Ovary (tissue), 7 donors: ENCODE measurements at regions not wholly inside any gene's neighbourhood (a gene's known extent, or its start where the extent isn't known, plus 50 kb on each side); places are given as distances from the start of the nearest gene placed in this dataset.

Experiments used
- DNase-seq, 5 donors: peaks; one replicate each; pipeline ENCODE4 v3.0.0-alpha.2; 2019 to 2020
- H3K27ac ChIP-seq, 2 donors: fragments of 200-600 bp; one replicate each; pipeline versions ENCODE4 v1.5.1 to v1.8.0; 2019 to 2022
- H3K27me3 ChIP-seq: fragments of 200-600 bp; one replicate; pipeline ENCODE4 v1.8.0; 2022
- H3K36me3 ChIP-seq: fragments of 200-600 bp; sonication (generic); one replicate; pipeline ENCODE4 v1.5.1; 2019
- H3K4me1 ChIP-seq: one replicate; pipeline ENCODE4 v1.8.1; 2013; ENCODE audit warnings: mild to moderate bottlenecking, moderate library complexity; ENCODE audit not compliant: insufficient read depth
- H3K4me3 ChIP-seq: fragments of 200-600 bp; sonication (generic); one replicate; pipeline ENCODE4 v1.5.1; 2017
- H3K9me3 ChIP-seq, 2 donors: fragments of 200-600 bp in 1 of 2; sonication (generic) in 1 of 2; one replicate each; pipeline versions ENCODE4 v1.5.1 to v1.8.1; 2013 to 2019; ENCODE audit warnings: mild to moderate bottlenecking in 1 of 2, moderate library complexity in 1 of 2
- CTCF ChIP-seq, 3 donors: fragments of 450-650 bp in 2 of 3; fragments of 200-600 bp in 1 of 3; IDR thresholded peaks; one replicate each; pipeline versions ENCODE4 v1.5.1 to v1.8.0; 2016 to 2022; ENCODE audit warnings: antibody characterized with exemption in 3 of 3, mild to moderate bottlenecking in 1 of 3
- EP300 ChIP-seq: sonication (generic); formaldehyde crosslinking; IDR thresholded peaks from one replicate; pipeline ENCODE4 v1.6.1; 2017; ENCODE audit warnings: antibody characterized with exemption
- POLR2A ChIP-seq: fragments of 450-650 bp; IDR thresholded peaks from one replicate; pipeline ENCODE4 v1.6.1; 2017; ENCODE audit warnings: antibody characterized with exemption, mild to moderate bottlenecking, moderate library complexity
- WGBS, 3 donors: extraction: QIAGEN DNeasy Blood & Tissue Kit in 1 of 3; methylation state at CpG; one replicate each; pipeline versions ENCODE4 v1.1.5 to v1.1.7; 2013 to 2017; 5-methylcytosine and 5-hydroxymethylcytosine counted together
- intact Hi-C, 4 donors: fragments of 100-400 bp; cut with DNase I; formaldehyde crosslinking; loops; one replicate each; pipeline versions ENCODE4 v1.11.0 to v1.15.1; 2022 to 2023
- donor health status: DM: no; HTN: no; CAD: no; lungs with moderate emphysema.
- donor health status: DM: no; HTN: no; CAD: no.
- donor health status: Bipolar disorder and iron deficiency.
- donor health status: DM: no; HTN: no; CAD: no.
- donor health status: DM: yes; HTN: yes; CAD: no.

- Histone ChIP-seq H3K9me3 (no peaks in the 10 kb centered on the region), H3K4me1 (no peaks in the 10 kb centered on the region), H3K27me3 (no peaks in the 10 kb centered on the region), H3K36me3 (no peaks in the 10 kb centered on the region), H3K4me3 (no peak overlapping the region), H3K27ac (no peak overlapping the region)
- no peak for DNase-seq
- TF ChIP-seq CTCF (IDR thresholded peaks at IDR 0.05) (no peak), EP300 (no peak), POLR2A (no peak)
- intact Hi-C loops = no loop called here
Observed at GRCh38 chr14:41404126-41404525, 202.6 kb upstream of the LRFN5 start.

GRCh38 chr14:41403360-41403759, 203.3 kb upstream of the LRFN5 start:
- Histone ChIP-seq H3K9me3 (no peaks in the 10 kb centered on the region), H3K4me1 (no peaks in the 10 kb centered on the region), H3K27ac (no peak overlapping the region), H3K36me3 (no peaks in the 10 kb centered on the region), H3K27me3 (no peaks in the 10 kb centered on the region), H3K4me3 (no peak overlapping the region)
- no peak for DNase-seq
- TF ChIP-seq POLR2A (no peak), CTCF (IDR thresholded peaks at IDR 0.05) (no peak), EP300 (no peak)
- intact Hi-C loops = no loop called here

- intact Hi-C loops = no loop called here
- no peak for TF ChIP-seq EP300
- TF ChIP-seq CTCF (IDR thresholded peaks at IDR 0.05) = no peak
- no peak for TF ChIP-seq POLR2A
- Histone ChIP-seq H3K9me3 (no peaks in the 10 kb centered on the region), H3K4me1 (no peaks in the 10 kb centered on the region), H3K4me3 (no peak overlapping the region), H3K27ac (no peak overlapping the region), H3K27me3 (no peaks in the 10 kb centered on the region), H3K36me3 (no peaks in the 10 kb centered on the region)
- no peak for DNase-seq
Observed at GRCh38 chr14:41397926-41398325, 208.8 kb upstream of the LRFN5 start.

DNA sequence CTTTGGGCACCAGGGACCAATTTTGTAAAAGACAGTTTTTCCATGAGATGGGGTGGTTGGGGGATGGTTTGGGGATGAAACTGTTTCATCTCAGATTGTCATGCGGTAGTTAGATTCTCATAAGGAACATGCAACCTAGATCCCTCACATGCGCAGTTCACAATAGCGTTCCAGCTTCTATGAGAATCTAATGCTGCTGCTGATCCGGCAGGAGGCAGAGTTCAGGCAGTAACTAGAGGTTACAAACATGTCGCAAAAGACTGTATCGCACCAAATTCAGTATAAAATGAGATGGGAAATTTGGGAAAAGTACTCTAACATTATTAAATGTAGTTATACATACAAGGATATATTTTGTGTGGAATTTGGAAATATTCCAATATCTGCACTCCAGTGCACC, 213.2 kb upstream of the LRFN5 start:
- Histone ChIP-seq H3K4me3 (no peak overlapping the region), H3K27ac (no peak overlapping the region), H3K36me3 (no peaks in the 10 kb centered on the region), H3K4me1 (no peaks in the 10 kb centered on the region), H3K9me3 (no peaks in the 10 kb centered on the region), H3K27me3 (no peaks in the 10 kb centered on the region)
- intact Hi-C loops = no loop called here
- WGBS, 3 donors = 77 to 97% (median 95%) methylated on average over 6 of the region's 6 CpGs
- DNase-seq = no peak
- no peak for TF ChIP-seq POLR2A
- no peak for TF ChIP-seq EP300
- TF ChIP-seq CTCF (IDR thresholded peaks at IDR 0.05) = no peak

DNA sequence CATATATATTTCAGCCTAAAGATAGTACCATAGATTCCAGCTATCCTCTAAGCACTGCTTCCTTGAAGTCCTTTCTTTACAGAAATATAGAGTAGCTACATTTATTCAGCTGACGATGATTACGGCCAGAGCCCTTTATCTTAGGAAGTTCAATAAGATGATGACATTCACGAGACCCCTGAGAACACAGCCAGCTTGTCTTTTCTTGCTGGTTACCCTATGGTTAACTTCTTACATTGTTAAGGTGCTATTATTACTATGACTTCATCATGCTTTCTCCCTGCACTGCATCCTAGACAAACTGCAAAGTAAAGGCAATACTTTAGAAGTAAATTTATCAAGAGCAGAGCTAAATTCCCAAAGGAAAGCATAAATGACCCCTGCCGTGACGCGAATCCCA, 214.4 kb upstream of the LRFN5 start:
- Histone ChIP-seq H3K9me3 (no peaks in the 10 kb centered on the region), H3K27ac (no peak overlapping the region), H3K4me3 (no peak overlapping the region), H3K4me1 (no peaks in the 10 kb centered on the region), H3K36me3 (no peaks in the 10 kb centered on the region), H3K27me3 (no peaks in the 10 kb centered on the region)
- 80 to 91% (median 83%) methylated on average over 6 of the region's 6 CpGs for WGBS, 3 donors
- intact Hi-C loops = no loop called here
- DNase-seq = no peak
- TF ChIP-seq CTCF (IDR thresholded peaks at IDR 0.05) (no peak), POLR2A (no peak), EP300 (no peak)
